Hepatocyte (in vitro differentiated cells): ENCODE measurements at regions not wholly inside any gene's neighbourhood (a gene's known extent, or its start where the extent isn't known, plus 50 kb on each side); places are given as distances from the start of the nearest gene placed in this dataset.

ENCODE experiments used
- EZH2 ChIP-seq: fragments of 200-600 bp; sonication (generic); IDR thresholded peaks from 2 replicates; pipeline ENCODE4 v1.6.1; 2016; ENCODE audit warnings: antibody characterized with exemption, mild to moderate bottlenecking, borderline replicate concordance
- EZH2phosphoT487 ChIP-seq: fragments of 200-600 bp; sonication (generic); IDR thresholded peaks from one replicate; pipeline ENCODE4 v1.6.1; 2018; ENCODE audit warnings: antibody characterized with exemption, mild to moderate bottlenecking, low read depth, moderate library complexity; ENCODE audit not compliant: unreplicated experiment, severe bottlenecking
- TF ChIP-seq, protein P1 (sequence below): fragments of 200-600 bp; sonication (generic); IDR thresholded peaks from 2 replicates; pipeline ENCODE4 v1.5.1; 2016; ENCODE audit warnings: antibody characterized with exemption, mild to moderate bottlenecking; ENCODE audit not compliant: poor library complexity

DNA sequence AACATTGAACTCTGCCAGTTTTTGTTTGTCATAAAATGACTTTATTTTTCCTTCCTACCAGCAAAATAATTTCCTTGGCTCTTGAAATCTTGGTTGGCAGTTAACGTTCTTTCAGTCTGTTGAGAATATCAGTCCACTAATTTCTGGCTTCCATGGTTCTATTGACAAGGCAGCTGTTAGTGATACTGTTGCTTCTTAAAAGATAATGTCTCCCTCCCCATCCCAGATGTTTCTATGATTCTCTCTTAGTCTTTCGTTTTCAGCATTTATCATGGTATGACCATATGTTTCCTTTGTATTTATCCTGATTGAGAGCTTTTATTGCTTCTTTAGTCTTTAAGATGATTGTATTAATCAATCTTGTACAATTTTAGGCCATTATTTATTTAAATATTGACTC lies 81.1 kb upstream of the STK26 start:
- TF ChIP-seq, protein P1, sequence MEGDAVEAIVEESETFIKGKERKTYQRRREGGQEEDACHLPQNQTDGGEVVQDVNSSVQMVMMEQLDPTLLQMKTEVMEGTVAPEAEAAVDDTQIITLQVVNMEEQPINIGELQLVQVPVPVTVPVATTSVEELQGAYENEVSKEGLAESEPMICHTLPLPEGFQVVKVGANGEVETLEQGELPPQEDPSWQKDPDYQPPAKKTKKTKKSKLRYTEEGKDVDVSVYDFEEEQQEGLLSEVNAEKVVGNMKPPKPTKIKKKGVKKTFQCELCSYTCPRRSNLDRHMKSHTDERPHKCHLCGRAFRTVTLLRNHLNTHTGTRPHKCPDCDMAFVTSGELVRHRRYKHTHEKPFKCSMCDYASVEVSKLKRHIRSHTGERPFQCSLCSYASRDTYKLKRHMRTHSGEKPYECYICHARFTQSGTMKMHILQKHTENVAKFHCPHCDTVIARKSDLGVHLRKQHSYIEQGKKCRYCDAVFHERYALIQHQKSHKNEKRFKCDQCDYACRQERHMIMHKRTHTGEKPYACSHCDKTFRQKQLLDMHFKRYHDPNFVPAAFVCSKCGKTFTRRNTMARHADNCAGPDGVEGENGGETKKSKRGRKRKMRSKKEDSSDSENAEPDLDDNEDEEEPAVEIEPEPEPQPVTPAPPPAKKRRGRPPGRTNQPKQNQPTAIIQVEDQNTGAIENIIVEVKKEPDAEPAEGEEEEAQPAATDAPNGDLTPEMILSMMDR: no peak
- TF ChIP-seq EZH2: no peak
- no peak for TF ChIP-seq EZH2phosphoT487
